Occipital lobe (tissue), 2 donors: ENCODE measurements at regions not wholly inside any gene's neighbourhood (a gene's known extent, or its start where the extent isn't known, plus 50 kb on each side); places are given as distances from the start of the nearest gene placed in this dataset. TPM values are rescaled to one million over a fixed set of nuclear protein-coding genes. Genes with fewer than 3 reads are reported as not detected.

Experiments used
- DNase-seq: peaks from one replicate; lab custom pipeline; 2025; lab: John Stamatoyannopoulos, UW
- small RNA-seq: library from RNA; depleted of rRNA; stranded (forward); fragments of <200 nt; gene quantifications from one replicate; pipeline ENCODE3, GENCODE V24; 2014

- DNase-seq: no peak
Measured at GRCh38 chr11:43234881-43235280, 76.9 kb upstream of the API5 start.

GRCh38 chr11:43238341-43238740, 73.5 kb upstream of the API5 start:
- DNase-seq: no peak

- no peak for DNase-seq
Measured at GRCh38 chr11:43239791-43240190, 72.0 kb upstream of the API5 start.

- DNase-seq: no peak
Measured at GRCh38 chr11:43242401-43242800, 69.4 kb upstream of the API5 start.

- no peak for DNase-seq
Measured at GRCh38 chr11:43243927-43244326, 67.9 kb upstream of the API5 start.

GRCh38 chr11:43245466-43245865, 66.3 kb upstream of the API5 start:
- DNase-seq: no peak

- DNase-seq: no peak
Measured at GRCh38 chr11:43250309-43250708, 61.5 kb upstream of the API5 start.

- no peak for DNase-seq
Measured at GRCh38 chr11:43261775-43262174, 50.0 kb upstream of the API5 start.

Small RNA genes in the stretch of these regions (small RNA-seq; reads per million reads assigned to genes)
- gene AC021006.3 (not detected), gene AC109810.1 (not detected)
